Muscle of leg (tissue), 3 donors: ENCODE measurements at regions not wholly inside any gene's neighbourhood (a gene's known extent, or its start where the extent isn't known, plus 50 kb on each side); places are given as distances from the start of the nearest gene placed in this dataset.

Experiments used
- DNase-seq: peaks from one replicate; pipeline ENCODE4 v3.0.0; 2013
- H3K27ac ChIP-seq: one replicate; pipeline ENCODE4 v1.5.1; 2013; ENCODE audit warnings: mild to moderate bottlenecking, low read length, control low read depth
- H3K27me3 ChIP-seq: one replicate; pipeline ENCODE4 v1.6.1; 2013; ENCODE audit warnings: low read length; ENCODE audit not compliant: control insufficient read depth, insufficient read depth
- H3K36me3 ChIP-seq: one replicate; pipeline ENCODE4 v1.6.1; 2013; ENCODE audit warnings: low read length; ENCODE audit not compliant: control insufficient read depth, insufficient read depth
- H3K4me1 ChIP-seq: one replicate; pipeline ENCODE4 v1.6.1; 2013; ENCODE audit warnings: low read length; ENCODE audit not compliant: control insufficient read depth, insufficient read depth
- H3K4me3 ChIP-seq: one replicate; pipeline ENCODE4 v1.5.1; 2013; ENCODE audit warnings: low read length, control low read depth
- H3K9me3 ChIP-seq: replicated peaks from 2 replicates; pipeline ENCODE4 v1.6.1; 2013; ENCODE audit warnings: low read depth, low read length; ENCODE audit not compliant: control insufficient read depth
- WGBS: methylation state at CpG from one replicate; pipeline ENCODE4 v1.1.5; 2013; ENCODE audit warnings: missing lambda C conversion rate; ENCODE audit not compliant: insufficient coverage; 5-methylcytosine and 5-hydroxymethylcytosine counted together

DNA sequence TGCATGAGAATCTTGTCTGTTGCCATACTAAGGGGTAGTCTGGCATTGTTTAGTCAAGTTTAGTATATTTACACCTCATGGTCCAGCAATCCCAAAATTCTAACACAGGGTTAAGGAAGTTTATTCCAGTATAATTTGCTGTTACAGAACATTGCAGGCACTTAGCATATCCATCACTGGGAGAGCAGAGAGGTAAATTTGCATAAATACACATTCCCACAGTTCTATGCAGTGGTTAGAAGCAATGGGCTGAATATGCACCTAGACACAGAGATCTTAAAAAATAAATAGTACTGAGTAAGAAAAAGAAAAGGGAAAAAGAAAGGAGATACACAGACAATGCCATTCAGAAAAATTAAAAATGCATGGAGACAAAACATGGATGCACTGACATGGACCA is 692.3 kb upstream of the MEF2C start:
- no peaks in the 10 kb centered on the region for H3K9me3 ChIP-seq
- H3K27me3 ChIP-seq = no peaks in the 10 kb centered on the region
- no peak overlapping the region for H3K4me3 ChIP-seq
- no peaks in the 10 kb centered on the region for H3K36me3 ChIP-seq
- no peak for DNase-seq
- H3K27ac ChIP-seq = no peak overlapping the region
- H3K4me1 ChIP-seq = no peaks in the 10 kb centered on the region

DNA sequence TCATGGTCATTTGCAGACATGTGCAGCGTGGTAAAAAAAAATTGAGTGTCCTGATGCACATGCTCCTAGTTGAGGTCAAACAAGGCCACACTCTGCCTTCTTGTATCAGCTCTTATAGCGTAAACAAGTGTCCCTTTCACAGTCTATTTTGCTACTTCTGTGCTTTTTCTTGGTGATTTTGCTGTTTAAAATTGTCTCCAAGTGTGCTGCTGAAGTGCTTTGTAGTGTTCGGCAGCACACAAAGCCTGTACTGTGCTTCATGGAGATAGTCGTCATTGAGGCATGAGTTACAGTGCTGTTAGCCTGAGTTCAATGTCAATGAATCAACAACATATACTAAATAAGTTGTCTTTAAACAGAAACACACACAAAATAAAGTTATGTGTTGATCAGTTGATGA is 690.4 kb upstream of the MEF2C start:
- H3K27me3 ChIP-seq = no peaks in the 10 kb centered on the region
- DNase-seq = no peak
- no peaks in the 10 kb centered on the region for H3K9me3 ChIP-seq
- WGBS = 83% methylated on average over 1 of the region's 4 CpGs
- H3K36me3 ChIP-seq = no peaks in the 10 kb centered on the region
- no peak overlapping the region for H3K4me3 ChIP-seq
- H3K4me1 ChIP-seq = no peaks in the 10 kb centered on the region
- no peak overlapping the region for H3K27ac ChIP-seq

DNA sequence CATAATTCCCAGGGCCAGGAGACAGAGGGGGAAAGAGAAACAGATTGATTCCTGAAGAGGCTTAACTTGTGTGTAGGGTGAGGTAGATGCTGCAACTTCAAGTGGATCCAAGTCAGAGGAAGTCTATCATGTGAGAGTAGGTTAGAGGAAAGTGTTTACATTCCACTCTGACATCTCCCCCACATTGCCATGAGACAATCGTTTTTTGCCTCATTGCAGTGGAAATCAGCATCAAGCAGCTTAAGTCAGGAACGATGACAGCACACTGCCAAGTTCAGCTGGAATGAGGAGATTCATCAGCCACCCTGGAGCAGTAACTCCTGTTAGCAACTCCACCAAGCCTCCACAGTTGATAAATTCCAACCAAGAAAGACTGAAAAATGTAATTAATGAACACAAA is 689.7 kb upstream of the MEF2C start:
- Histone ChIP-seq H3K4me1 (no peaks in the 10 kb centered on the region), H3K27ac (no peak overlapping the region), H3K27me3 (no peaks in the 10 kb centered on the region), H3K36me3 (no peaks in the 10 kb centered on the region), H3K4me3 (no peak overlapping the region), H3K9me3 (no peaks in the 10 kb centered on the region)
- DNase-seq = no peak
- 60% methylated on average over 1 of the region's 2 CpGs for WGBS

DNA sequence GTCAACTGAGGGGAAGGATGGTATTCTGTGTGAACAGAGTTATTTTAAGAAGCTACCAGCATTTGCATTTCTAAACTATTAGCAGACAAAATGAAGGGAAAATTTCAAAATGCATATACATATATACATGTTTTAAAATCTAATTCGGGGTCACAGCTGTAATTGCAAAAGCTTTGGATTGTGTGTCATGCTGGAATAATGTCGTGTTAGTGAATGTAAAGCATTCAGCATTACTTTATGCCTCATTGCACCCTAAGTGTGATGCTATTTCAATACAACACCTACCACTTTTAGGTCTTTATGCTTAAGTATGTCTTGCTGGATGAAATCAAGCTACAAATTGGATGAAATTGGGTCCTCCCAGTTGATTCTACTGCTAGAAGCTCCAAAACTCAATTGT is 687.6 kb upstream of the MEF2C start:
- Histone ChIP-seq H3K9me3 (no peaks in the 10 kb centered on the region), H3K4me3 (no peak overlapping the region), H3K27me3 (no peaks in the 10 kb centered on the region), H3K27ac (no peak overlapping the region), H3K36me3 (no peaks in the 10 kb centered on the region), H3K4me1 (no peaks in the 10 kb centered on the region)
- no CpG with 5 or more reads among the region's 2 CpGs for WGBS
- DNase-seq = no peak

DNA sequence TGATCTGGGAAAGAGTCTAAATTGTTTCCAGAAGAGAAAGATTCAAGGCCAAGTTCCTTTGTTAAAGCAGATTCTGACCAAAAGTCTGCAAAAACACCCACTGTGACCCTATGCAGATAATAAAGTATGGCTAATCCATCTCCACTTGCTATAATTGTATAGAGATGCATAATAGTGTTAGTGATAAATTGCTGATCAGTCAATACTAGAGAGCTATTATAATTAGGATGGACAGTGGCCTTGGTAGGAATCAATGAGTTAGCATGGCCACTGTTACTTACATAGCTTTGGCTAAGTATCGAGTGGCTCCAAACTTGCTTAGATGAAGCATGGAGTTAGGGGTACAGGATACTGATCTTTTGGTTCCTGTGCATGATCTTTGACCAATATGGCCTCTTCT is 683.4 kb upstream of the MEF2C start:
- Histone ChIP-seq H3K36me3 (no peaks in the 10 kb centered on the region), H3K4me3 (no peak overlapping the region), H3K9me3 (no peaks in the 10 kb centered on the region), H3K27me3 (no peaks in the 10 kb centered on the region), H3K4me1 (no peaks in the 10 kb centered on the region), H3K27ac (no peak overlapping the region)
- no peak for DNase-seq
- WGBS = no CpG with 5 or more reads among the region's 1 CpG

DNA sequence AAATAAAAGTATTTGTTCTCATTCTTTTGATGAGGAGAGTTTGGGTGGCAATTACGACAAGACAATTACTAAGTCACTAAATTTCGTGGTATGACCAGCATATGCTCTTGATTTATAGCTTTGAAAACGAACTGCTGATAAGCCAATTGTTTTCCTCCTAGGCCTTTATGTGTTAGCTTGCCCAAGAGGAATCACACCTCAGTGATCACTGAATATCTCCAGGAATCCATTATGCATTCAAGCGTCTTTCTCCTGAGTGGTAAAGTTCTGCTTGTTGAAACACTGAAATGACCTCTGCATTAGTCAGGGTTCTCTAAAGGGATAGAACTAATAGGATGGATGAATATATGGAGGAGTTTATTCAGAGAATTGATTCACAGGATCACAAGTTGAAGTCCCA is 677.7 kb upstream of the MEF2C start:
- H3K4me1 ChIP-seq = no peaks in the 10 kb centered on the region
- H3K9me3 ChIP-seq = no peaks in the 10 kb centered on the region
- no peaks in the 10 kb centered on the region for H3K36me3 ChIP-seq
- H3K27ac ChIP-seq = no peak overlapping the region
- 41% methylated on average over 2 of the region's 4 CpGs for WGBS
- H3K4me3 ChIP-seq = no peak overlapping the region
- no peaks in the 10 kb centered on the region for H3K27me3 ChIP-seq
- no peak for DNase-seq

DNA sequence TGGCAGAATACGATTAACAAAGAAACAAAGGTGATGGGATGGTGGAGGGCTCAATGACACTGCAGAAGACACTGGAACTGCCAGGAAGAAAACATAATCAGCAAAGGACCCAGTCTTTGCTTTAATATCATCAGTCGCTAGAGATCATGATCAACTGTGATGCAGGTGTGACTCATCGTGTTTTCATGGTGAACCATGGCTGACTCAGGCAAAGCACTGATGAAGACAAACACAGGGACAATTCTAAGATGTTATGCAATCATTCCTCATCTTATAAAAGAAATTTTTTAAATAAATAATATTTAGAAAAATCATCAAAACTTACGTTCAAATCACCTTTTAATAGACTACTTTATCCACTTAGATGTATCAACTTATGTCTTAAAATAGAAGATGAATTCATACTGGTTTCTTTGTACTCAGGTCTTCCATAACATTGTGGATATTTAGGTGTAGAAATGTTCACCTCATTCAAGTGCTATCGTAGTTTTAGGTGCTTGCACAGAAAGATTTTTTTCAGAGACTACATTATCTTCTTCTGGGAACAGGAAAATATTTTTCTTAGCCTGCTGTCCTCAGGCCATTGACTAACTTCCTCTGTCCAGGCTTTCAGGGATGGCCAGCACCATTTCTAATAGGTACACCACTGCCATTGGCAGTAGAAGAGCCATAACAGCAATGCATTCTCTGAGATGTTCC is 673.4 kb upstream of the MEF2C start:
- DNase-seq = no peak
- no peaks in the 10 kb centered on the region for H3K9me3 ChIP-seq

DNA sequence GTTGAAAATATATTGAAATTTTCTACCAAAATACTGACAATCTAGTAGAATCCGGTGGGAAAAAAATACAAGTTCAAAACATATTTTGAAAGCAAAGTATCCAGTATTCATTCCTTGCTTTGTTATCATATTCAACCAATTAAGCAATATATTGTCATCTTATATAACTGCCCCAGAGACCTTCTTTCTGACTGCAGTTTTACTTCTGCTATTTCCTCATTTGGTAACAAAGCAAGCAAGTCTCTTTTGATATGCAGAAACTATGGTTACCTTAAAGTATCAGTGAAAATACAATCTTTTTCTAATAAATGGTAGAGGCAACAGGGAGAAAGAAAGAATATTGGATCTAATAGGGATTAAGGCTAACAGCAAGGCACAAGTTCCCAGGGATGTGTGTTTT is 663.7 kb upstream of the MEF2C start:
- no peak for DNase-seq
- H3K4me3 ChIP-seq = no peak overlapping the region
- no peaks in the 10 kb centered on the region for H3K36me3 ChIP-seq
- H3K9me3 ChIP-seq = no peaks in the 10 kb centered on the region
- H3K27ac ChIP-seq = no peak overlapping the region
- WGBS = no CpG with 5 or more reads among the region's 1 CpG
- H3K27me3 ChIP-seq = no peaks in the 10 kb centered on the region
- H3K4me1 ChIP-seq = peaks cover 2% of the 10 kb centered on the region

More for the DNA sequence above, 673.4 kb upstream of the MEF2C start:
- Histone ChIP-seq H3K27ac (no peak overlapping the region), H3K36me3 (no peaks in the 10 kb centered on the region), H3K27me3 (no peaks in the 10 kb centered on the region), H3K4me1 (no peaks in the 10 kb centered on the region), H3K4me3 (no peak overlapping the region)
- WGBS = 100% methylated on average over 3 of the region's 5 CpGs

DNA sequence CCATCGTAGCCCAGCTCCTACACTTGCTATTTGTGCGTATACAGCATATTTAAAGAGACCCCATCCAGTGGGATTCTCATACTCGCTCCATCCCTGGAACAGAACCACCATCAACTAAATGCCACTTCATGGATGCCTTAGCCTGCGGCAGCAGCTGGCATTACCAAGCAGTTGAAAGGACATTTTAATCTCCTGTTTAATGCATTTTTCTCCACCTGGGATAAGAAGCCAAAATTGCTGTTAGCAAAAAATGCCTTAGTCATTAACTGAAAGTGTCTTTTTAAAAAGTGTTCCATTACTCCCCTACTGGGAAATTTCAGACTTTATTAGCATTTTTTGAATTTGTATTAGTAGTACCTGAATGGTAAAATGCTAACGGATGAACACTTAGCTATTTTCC is 662.6 kb upstream of the MEF2C start:
- DNase-seq = no peak
- H3K36me3 ChIP-seq = no peaks in the 10 kb centered on the region
- peaks cover 2% of the 10 kb centered on the region for H3K4me1 ChIP-seq
- peak overlapping the region; percentile 2 for H3K27ac ChIP-seq
- H3K4me3 ChIP-seq = no peak overlapping the region
- WGBS = 67% methylated on average over 4 of the region's 5 CpGs
- H3K9me3 ChIP-seq = no peaks in the 10 kb centered on the region
- H3K27me3 ChIP-seq = no peaks in the 10 kb centered on the region

DNA sequence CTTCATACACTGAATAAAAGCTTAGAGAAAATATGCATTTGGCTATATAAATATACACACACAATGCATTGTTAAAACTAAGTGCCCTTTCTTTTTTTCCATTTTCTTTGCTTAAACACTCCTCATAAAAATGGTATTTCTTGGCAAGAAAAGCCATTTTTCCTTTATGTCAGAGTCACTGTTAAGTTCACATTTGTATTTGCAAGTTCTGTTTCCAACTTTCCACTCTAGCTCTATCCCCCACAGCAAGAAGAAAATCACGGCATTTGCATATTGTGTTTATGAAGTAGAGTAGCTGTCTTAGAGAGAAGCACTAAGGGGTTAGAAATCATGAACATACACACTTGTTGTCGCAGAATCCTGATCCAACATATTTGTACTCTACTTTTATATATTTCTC is 662.1 kb upstream of the MEF2C start:
- no CpG with 5 or more reads among the region's 2 CpGs for WGBS
- no peak overlapping the region for H3K4me3 ChIP-seq
- no peaks in the 10 kb centered on the region for H3K9me3 ChIP-seq
- H3K4me1 ChIP-seq = peaks cover 2% of the 10 kb centered on the region
- peak overlapping the region; percentile 2 for H3K27ac ChIP-seq
- no peaks in the 10 kb centered on the region for H3K27me3 ChIP-seq
- H3K36me3 ChIP-seq = no peaks in the 10 kb centered on the region
- peak; percentile 90 for DNase-seq

DNA sequence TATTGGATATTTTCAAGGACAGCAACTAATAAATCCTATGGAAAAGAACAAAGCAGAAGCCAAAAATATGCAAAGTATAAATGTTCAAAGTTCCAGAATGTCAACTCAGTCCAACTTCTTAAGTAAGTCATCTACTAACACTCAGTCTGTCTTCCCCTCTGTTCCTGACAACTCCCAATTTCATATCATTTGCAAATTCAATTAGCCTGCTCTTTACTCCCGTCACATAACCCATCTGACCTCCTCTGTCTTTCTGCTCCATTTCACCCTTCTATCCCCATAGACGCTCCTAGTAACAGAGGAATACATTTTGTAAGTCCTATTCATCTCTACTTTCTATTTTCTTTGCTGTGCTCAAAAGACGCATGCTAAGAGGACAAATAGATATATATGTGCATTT is 659.8 kb upstream of the MEF2C start:
- Histone ChIP-seq H3K4me1 (peaks cover 2% of the 10 kb centered on the region), H3K27ac (no peak overlapping the region), H3K4me3 (no peak overlapping the region), H3K36me3 (no peaks in the 10 kb centered on the region), H3K9me3 (no peaks in the 10 kb centered on the region), H3K27me3 (no peaks in the 10 kb centered on the region)
- peak; percentile 12 for DNase-seq
- WGBS = no CpG with 5 or more reads among the region's 3 CpGs
